NT2/D1 (cell line): ENCODE measurements at regions not wholly inside any gene's neighbourhood (a gene's known extent, or its start where the extent isn't known, plus 50 kb on each side); places are given as distances from the start of the nearest gene placed in this dataset.

Experiments
- DNase-seq: peaks from one replicate; pipeline ENCODE4 v3.0.0-alpha.2; 2011; ENCODE audit warnings: low read depth, low spot score
- H3K27me3 ChIP-seq: 2 replicates; pipeline ENCODE4 v1.6.0; 2011; ENCODE audit warnings: mild to moderate bottlenecking; ENCODE audit not compliant: insufficient read length, insufficient read depth
- H3K36me3 ChIP-seq: 2 replicates; pipeline ENCODE4 v1.6.1; 2011; ENCODE audit warnings: mild to moderate bottlenecking, low read length, mixed read lengths; ENCODE audit not compliant: insufficient read depth, insufficient read length
- H3K4me1 ChIP-seq: 2 replicates; pipeline ENCODE4 v1.5.1; 2011; ENCODE audit not compliant: insufficient read depth, insufficient read length
- H3K4me3 ChIP-seq: 2 replicates; pipeline ENCODE4 v1.5.1; 2011; ENCODE audit warnings: low read depth; ENCODE audit not compliant: insufficient read length
- H3K9ac ChIP-seq: 2 replicates; pipeline ENCODE4 v1.6.0; 2011; ENCODE audit warnings: low read depth; ENCODE audit not compliant: insufficient read length
- H3K9me3 ChIP-seq: 2 replicates; pipeline ENCODE4 v1.5.1; 2011; ENCODE audit warnings: mild to moderate bottlenecking, low read length; ENCODE audit not compliant: insufficient read depth
- SUZ12 ChIP-seq: IDR thresholded peaks from 2 replicates; pipeline ENCODE4 v1.6.1; 2011; ENCODE audit not compliant: insufficient read length, insufficient read depth; ENCODE audit errors: extremely low read depth
- YY1 ChIP-seq: IDR thresholded peaks from 2 replicates; pipeline ENCODE4 v1.6.1; 2011; ENCODE audit not compliant: insufficient read length, insufficient read depth
- ZNF274 ChIP-seq: IDR thresholded peaks from 2 replicates; pipeline ENCODE4 v1.6.1; 2011; ENCODE audit warnings: mild to moderate bottlenecking, low read depth, low read length

- H3K27me3 ChIP-seq = no peaks in the 10 kb centered on the region
- no peak for DNase-seq
- no peaks in the 10 kb centered on the region for H3K4me1 ChIP-seq
- H3K4me3 ChIP-seq = no peak overlapping the region
- H3K9ac ChIP-seq = no peak overlapping the region
- no peaks in the 10 kb centered on the region for H3K36me3 ChIP-seq
- TF ChIP-seq SUZ12 (no peak), YY1 (no peak), ZNF274 (no peak)
- no peaks in the 10 kb centered on the region for H3K9me3 ChIP-seq
Measured at GRCh38 chr11:134614141-134614540, 202.1 kb upstream of the B3GAT1 start.

DNA sequence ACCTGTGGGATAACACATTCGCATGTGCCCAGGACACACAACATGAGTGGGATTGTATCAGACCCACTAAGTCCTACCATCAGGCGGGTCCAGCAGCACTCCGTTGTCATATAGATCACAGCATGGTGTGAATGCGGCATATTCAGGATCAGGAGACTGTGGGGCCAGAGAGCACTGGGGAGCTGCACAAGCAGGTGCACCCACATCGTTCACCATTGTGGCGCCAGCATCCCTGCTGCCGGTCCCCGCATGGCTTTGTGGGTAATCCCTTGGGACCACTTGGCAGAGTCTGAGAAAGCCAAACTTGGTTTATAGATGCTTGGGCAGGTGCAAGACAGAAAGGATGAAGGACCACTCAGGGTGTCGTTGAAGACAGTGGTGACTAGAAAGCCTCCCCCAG is 201.6 kb upstream of the B3GAT1 start:
- no peaks in the 10 kb centered on the region for H3K9me3 ChIP-seq
- H3K27me3 ChIP-seq = no peaks in the 10 kb centered on the region
- no peak overlapping the region for H3K4me3 ChIP-seq
- no peak for DNase-seq
- H3K9ac ChIP-seq = no peak overlapping the region
- H3K36me3 ChIP-seq = no peaks in the 10 kb centered on the region
- no peak for TF ChIP-seq ZNF274
- TF ChIP-seq SUZ12 = no peak
- no peak for TF ChIP-seq YY1
- no peaks in the 10 kb centered on the region for H3K4me1 ChIP-seq

DNA sequence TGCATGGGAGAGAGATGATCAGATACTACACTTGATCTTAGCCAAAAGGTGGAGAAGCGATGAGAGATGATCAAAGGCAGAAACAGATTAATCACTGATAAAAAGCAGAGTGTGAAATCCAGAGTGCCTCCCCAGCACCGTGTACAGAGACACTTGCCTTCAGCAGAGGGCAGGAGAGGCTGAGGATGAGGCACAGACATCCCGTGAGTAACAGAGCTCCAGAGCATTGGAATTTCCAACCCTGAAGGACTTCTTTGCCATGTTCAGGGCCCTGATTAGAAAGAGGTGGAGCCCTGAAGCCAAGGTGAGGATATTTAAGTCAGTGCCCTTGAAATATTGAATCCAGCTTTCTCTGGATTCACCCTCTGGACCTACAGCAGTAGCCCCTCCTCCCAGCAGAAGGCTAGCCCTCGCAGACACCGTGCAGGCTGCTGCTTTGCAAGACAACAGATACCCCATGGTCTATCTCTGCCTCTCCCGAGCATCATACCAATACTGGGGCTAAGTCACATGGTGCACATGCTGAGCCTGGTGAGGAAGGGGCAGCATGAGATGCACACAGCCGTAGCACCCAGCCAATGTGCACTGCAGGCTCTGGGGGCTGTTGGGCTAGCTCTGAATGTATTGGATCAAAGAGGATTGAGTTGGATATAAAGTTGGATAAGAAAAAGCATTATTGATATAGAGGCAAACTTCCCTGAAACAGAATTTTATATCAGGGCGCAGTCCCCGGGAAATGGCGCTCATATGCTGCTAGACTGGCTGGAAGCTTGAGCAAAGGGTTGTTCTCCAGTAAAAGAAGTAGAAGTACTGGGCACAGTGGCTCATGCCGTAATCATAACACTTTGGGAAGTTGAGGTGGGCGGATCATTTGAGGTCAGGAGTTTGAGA is 200.3 kb upstream of the B3GAT1 start:
- no peak for DNase-seq
- H3K9ac ChIP-seq = no peak overlapping the region
- peaks cover 2% of the 10 kb centered on the region for H3K4me1 ChIP-seq
- H3K9me3 ChIP-seq = no peaks in the 10 kb centered on the region
- no peak overlapping the region for H3K4me3 ChIP-seq
- TF ChIP-seq YY1 (no peak), ZNF274 (no peak), SUZ12 (no peak)
- no peaks in the 10 kb centered on the region for H3K36me3 ChIP-seq
- H3K27me3 ChIP-seq = no peaks in the 10 kb centered on the region

DNA sequence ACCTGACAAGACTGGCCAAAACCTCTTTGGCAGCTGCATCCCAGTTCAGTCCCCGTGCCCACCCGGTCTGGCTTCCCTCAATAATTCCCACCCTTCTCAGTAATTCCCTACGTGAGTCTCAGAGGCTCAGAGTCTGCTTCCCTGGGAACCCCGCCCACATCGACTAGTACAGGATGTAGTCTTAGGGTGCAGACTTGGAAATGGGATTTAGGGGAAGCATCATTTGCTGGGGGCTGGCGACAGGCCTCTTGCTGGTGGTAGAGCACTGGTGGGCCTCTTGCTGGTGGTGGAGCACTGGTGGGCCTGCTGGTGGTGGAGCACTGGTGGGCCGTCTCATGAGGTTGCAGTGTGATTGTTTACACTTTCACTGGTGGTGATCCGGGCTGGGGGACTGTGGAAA is 199.5 kb upstream of the B3GAT1 start:
- Histone ChIP-seq H3K27me3 (no peaks in the 10 kb centered on the region), H3K36me3 (no peaks in the 10 kb centered on the region), H3K9me3 (no peaks in the 10 kb centered on the region), H3K4me1 (peaks cover 2% of the 10 kb centered on the region), H3K9ac (no peak overlapping the region), H3K4me3 (no peak overlapping the region)
- no peak for DNase-seq
- no peak for TF ChIP-seq YY1

- Histone ChIP-seq H3K4me3 (no peak overlapping the region), H3K4me1 (peaks cover 2% of the 10 kb centered on the region), H3K36me3 (no peaks in the 10 kb centered on the region), H3K27me3 (no peaks in the 10 kb centered on the region), H3K9ac (no peak overlapping the region), H3K9me3 (no peaks in the 10 kb centered on the region)
- TF ChIP-seq ZNF274 (no peak), SUZ12 (no peak), YY1 (no peak)
- no peak for DNase-seq
Measured at GRCh38 chr11:134610116-134610910, 198.3 kb upstream of the B3GAT1 start.

GRCh38 chr11:134609361-134610115 is 197.5 kb upstream of the B3GAT1 start:
- DNase-seq = no peak
- TF ChIP-seq SUZ12 = no peak
- TF ChIP-seq YY1 = no peak
- TF ChIP-seq ZNF274 = no peak
- Histone ChIP-seq H3K36me3 (no peaks in the 10 kb centered on the region), H3K9me3 (no peaks in the 10 kb centered on the region), H3K9ac (no peak overlapping the region), H3K4me3 (no peak overlapping the region), H3K4me1 (peaks cover 2% of the 10 kb centered on the region), H3K27me3 (no peaks in the 10 kb centered on the region)
